GM18873 (cell line): ENCODE measurements at regions not wholly inside any gene's neighbourhood (a gene's known extent, or its start where the extent isn't known, plus 50 kb on each side); places are given as distances from the start of the nearest gene placed in this dataset.

Experiments
- ATAC-seq: cut with Tn5 transposase; IDR thresholded peaks from one replicate; pipeline ENCODE4 v1.9.1; 2021; ENCODE audit warnings: mild to moderate bottlenecking, moderate library complexity, moderate number of reproducible peaks; ENCODE audit not compliant: unreplicated experiment, low FRiP score

- no peak for ATAC-seq
Observed at GRCh38 chr3:14304101-14305045, 98.0 kb upstream of the SLC6A6 start.

GRCh38 chr3:14305324-14305723 is 97.1 kb upstream of the SLC6A6 start:
- no peak for ATAC-seq

- ATAC-seq, result no peak
Observed at GRCh38 chr3:14306142-14306541, 96.3 kb upstream of the SLC6A6 start.

GRCh38 chr3:14307656-14308302 is 94.6 kb upstream of the SLC6A6 start:
- ATAC-seq, result no peak

GRCh38 chr3:14311729-14312128 is 90.7 kb upstream of the SLC6A6 start:
- ATAC-seq, result no peak

- ATAC-seq, result no peak
Observed at GRCh38 chr3:14312375-14312774, 90.0 kb upstream of the SLC6A6 start.

- ATAC-seq, result no peak
Observed at GRCh38 chr3:14317057-14317553, 85.3 kb upstream of the SLC6A6 start.

GRCh38 chr3:14318646-14319045 is 83.8 kb upstream of the SLC6A6 start:
- ATAC-seq, result no peak

GRCh38 chr3:14319654-14320182 is 82.7 kb upstream of the SLC6A6 start:
- ATAC-seq, result peak; percentile 89

- no peak for ATAC-seq
Observed at GRCh38 chr3:14320219-14320618, 82.2 kb upstream of the SLC6A6 start.

GRCh38 chr3:14322001-14322400 is 80.4 kb upstream of the SLC6A6 start:
- no peak for ATAC-seq

GRCh38 chr3:14322667-14323295 is 79.6 kb upstream of the SLC6A6 start:
- no peak for ATAC-seq

GRCh38 chr3:14323401-14324223 is 78.8 kb upstream of the SLC6A6 start:
- no peak for ATAC-seq

- ATAC-seq, result no peak
Observed at GRCh38 chr3:14324224-14324944, 78.0 kb upstream of the SLC6A6 start.

- ATAC-seq, result no peak
Observed at GRCh38 chr3:14328422-14328821, 74.0 kb upstream of the SLC6A6 start.

- ATAC-seq, result no peak
Observed at GRCh38 chr3:14329116-14329830, 73.1 kb upstream of the SLC6A6 start.

- ATAC-seq, result no peak
Observed at GRCh38 chr3:14329842-14330241, 72.6 kb upstream of the SLC6A6 start.

GRCh38 chr3:14330508-14330907 is 71.9 kb upstream of the SLC6A6 start:
- ATAC-seq, result no peak

GRCh38 chr3:14331251-14331650 is 71.2 kb upstream of the SLC6A6 start:
- ATAC-seq, result no peak
